ENCODE measurements at regions not wholly inside any gene's neighbourhood (a gene's known extent, or its start where the extent isn't known, plus 50 kb on each side); places are given as distances from the start of the nearest gene placed in this dataset.
A peak's percentile ranks its signal among the peaks of the same experiment; 100 is the strongest.
"Not testable (repeated sequence)": the region's sequence is repeated elsewhere in the genome, so short reads cannot be mapped to it uniquely, and the experiment has no call there.

- no peak for FAIRE-seq
- Histone ChIP-seq H3K4me3 (ENCODE audit: low read depth, low read length) (no peak overlapping the region), H3K27me3 (ENCODE audit: control insufficient read depth, insufficient read depth, low read length) (no peaks in the 10 kb centered on the region), H3K36me3 (ENCODE audit: control insufficient read depth, insufficient read depth, low read length) (no peaks in the 10 kb centered on the region)
- TF ChIP-seq, protein P1, sequence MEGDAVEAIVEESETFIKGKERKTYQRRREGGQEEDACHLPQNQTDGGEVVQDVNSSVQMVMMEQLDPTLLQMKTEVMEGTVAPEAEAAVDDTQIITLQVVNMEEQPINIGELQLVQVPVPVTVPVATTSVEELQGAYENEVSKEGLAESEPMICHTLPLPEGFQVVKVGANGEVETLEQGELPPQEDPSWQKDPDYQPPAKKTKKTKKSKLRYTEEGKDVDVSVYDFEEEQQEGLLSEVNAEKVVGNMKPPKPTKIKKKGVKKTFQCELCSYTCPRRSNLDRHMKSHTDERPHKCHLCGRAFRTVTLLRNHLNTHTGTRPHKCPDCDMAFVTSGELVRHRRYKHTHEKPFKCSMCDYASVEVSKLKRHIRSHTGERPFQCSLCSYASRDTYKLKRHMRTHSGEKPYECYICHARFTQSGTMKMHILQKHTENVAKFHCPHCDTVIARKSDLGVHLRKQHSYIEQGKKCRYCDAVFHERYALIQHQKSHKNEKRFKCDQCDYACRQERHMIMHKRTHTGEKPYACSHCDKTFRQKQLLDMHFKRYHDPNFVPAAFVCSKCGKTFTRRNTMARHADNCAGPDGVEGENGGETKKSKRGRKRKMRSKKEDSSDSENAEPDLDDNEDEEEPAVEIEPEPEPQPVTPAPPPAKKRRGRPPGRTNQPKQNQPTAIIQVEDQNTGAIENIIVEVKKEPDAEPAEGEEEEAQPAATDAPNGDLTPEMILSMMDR (IDR thresholded peaks at IDR 0.05; ENCODE audit: insufficient read depth, low read length, severe bottlenecking) = no peak
- no peak for DNase-seq (ENCODE audit: low read depth)
These were observed 519.6 kb downstream of the DOK5 start for GRCh38 chr20:54995011-54995410.

- no peak for DNase-seq (ENCODE audit: low read depth)
- Histone ChIP-seq H3K36me3 (ENCODE audit: control insufficient read depth, insufficient read depth, low read length) (no peaks in the 10 kb centered on the region), H3K4me3 (ENCODE audit: low read depth, low read length) (no peak overlapping the region), H3K27me3 (ENCODE audit: control insufficient read depth, insufficient read depth, low read length) (no peaks in the 10 kb centered on the region)
- TF ChIP-seq, protein P1 (IDR thresholded peaks at IDR 0.05; ENCODE audit: insufficient read depth, low read length, severe bottlenecking) = no peak
- no peak for FAIRE-seq
These were observed 509.7 kb downstream of the DOK5 start for GRCh38 chr20:54985091-54985490.

DNA sequence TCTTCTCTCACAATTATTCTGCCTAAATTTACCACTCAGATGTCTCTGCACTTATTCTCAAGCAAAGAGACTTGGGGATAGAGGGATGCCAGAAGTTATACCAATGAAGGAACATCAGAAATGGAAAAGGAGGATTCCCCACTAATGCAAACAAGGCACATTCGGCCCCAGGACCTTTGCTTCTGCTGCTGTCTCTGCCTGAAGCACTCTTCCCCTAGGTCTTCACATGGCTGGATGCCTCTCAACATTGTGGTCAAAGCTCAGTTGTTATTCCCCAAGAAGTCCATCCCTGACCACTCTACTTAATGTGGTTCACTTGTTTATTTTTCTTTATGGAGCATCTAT, 508.7 kb downstream of the DOK5 start:
- no peak overlapping the region for H3K4me3 ChIP-seq (ENCODE audit: low read depth, low read length)
- no peak for DNase-seq (ENCODE audit: low read depth)
- H3K27me3 ChIP-seq (ENCODE audit: control insufficient read depth, insufficient read depth, low read length) = no peaks in the 10 kb centered on the region
- no peak for FAIRE-seq
- TF ChIP-seq, protein P1 (IDR thresholded peaks at IDR 0.05; ENCODE audit: insufficient read depth, low read length, severe bottlenecking) = no peak
- no peaks in the 10 kb centered on the region for H3K36me3 ChIP-seq (ENCODE audit: control insufficient read depth, insufficient read depth, low read length)

DNA sequence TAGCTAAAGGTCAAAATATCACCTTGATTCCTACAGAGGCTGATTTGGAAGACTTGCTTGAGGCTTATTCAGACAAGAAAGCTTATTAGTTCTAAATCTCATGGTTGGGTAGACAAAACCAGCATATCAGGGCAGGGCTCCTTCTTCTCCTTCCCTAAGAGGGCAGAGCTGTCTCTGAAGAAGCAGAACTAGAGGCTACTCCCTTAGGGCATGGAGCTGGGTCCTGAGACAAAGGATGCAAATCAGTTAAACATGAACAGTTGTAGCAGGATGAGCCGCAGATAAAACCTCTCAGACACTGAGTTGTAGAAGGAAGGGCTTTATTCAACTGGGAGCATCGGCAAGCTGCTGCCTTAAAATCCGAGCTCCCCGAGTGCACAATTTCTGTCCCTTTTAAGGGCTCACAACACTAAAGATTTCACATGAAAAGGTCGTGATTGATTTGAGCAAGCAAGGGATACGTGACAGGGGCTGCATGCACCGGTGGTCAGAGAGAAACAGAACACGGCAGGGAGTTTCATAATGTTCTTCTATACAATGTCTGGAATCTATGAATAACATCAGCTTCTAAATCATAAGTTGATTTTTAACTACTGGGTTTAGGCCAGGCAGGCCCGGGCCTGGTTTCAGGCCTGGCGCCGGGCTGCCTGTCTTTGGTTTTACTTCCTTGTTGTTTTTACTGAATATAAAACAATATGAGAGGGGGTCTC, 508.2 kb downstream of the DOK5 start:
- not testable (repeated sequence) for H3K4me3 ChIP-seq (ENCODE audit: low read depth, low read length); FAIRE-seq; DNase-seq (ENCODE audit: low read depth); H3K36me3 ChIP-seq (ENCODE audit: control insufficient read depth, insufficient read depth, low read length); H3K27me3 ChIP-seq (ENCODE audit: control insufficient read depth, insufficient read depth, low read length)

GRCh38 chr20:54981175-54981574, 505.8 kb downstream of the DOK5 start:
- H3K27me3 ChIP-seq (ENCODE audit: control insufficient read depth, insufficient read depth, low read length) = no peaks in the 10 kb centered on the region
- DNase-seq (ENCODE audit: low read depth) = no peak
- no peak overlapping the region for H3K4me3 ChIP-seq (ENCODE audit: low read depth, low read length)
- FAIRE-seq = no peak
- no peaks in the 10 kb centered on the region for H3K36me3 ChIP-seq (ENCODE audit: control insufficient read depth, insufficient read depth, low read length)
- TF ChIP-seq, protein P1 (IDR thresholded peaks at IDR 0.05; ENCODE audit: insufficient read depth, low read length, severe bottlenecking) = no peak

GRCh38 chr20:54980103-54980960, 504.9 kb downstream of the DOK5 start:
- Histone ChIP-seq H3K27me3 (ENCODE audit: control insufficient read depth, insufficient read depth, low read length) (no peaks in the 10 kb centered on the region), H3K36me3 (ENCODE audit: control insufficient read depth, insufficient read depth, low read length) (no peaks in the 10 kb centered on the region), H3K4me3 (ENCODE audit: low read depth, low read length) (no peak overlapping the region)
- TF ChIP-seq, protein P1 (IDR thresholded peaks at IDR 0.05; ENCODE audit: insufficient read depth, low read length, severe bottlenecking) = peak; percentile 25
- FAIRE-seq (no peak), DNase-seq (ENCODE audit: low read depth) (peak; percentile 33)

Measured in bronchial epithelial cell (primary cell).